Activated CD8-positive, alpha-beta T cell treated with anti-CD3 and anti-CD28 coated beads for 36 hours (primary cell): ENCODE measurements at regions not wholly inside any gene's neighbourhood (a gene's known extent, or its start where the extent isn't known, plus 50 kb on each side); places are given as distances from the start of the nearest gene placed in this dataset.
"Not testable (repeated sequence)": the region's sequence is repeated elsewhere in the genome, so short reads cannot be mapped to it uniquely, and the experiment has no call there.

Experiments
- ATAC-seq: fragments of 200-7000 bp; cut with Tn5 transposase; one replicate; pipeline ENCODE4 v1.10.0; 2021; ENCODE audit warnings: mild to moderate bottlenecking, moderate library complexity
- CTCF ChIA-PET: fragments of 350-600 bp; sonication (Branson Sonifier 250); formaldehyde crosslinking; loops from one replicate; lab custom pipeline; 2021; ENCODE audit warnings: antibody characterized with exemption; lab: Charles Lee
- POLR2A ChIA-PET: fragments of 350-600 bp; sonication (Branson Sonifier 250); formaldehyde crosslinking; loops from one replicate; lab custom pipeline; 2021; ENCODE audit warnings: antibody characterized with exemption; lab: Charles Lee
- DNase-seq: peaks from one replicate; pipeline ENCODE4 v3.0.0-alpha.2; 2020
- H3K27ac Mint-ChIP-seq: one replicate; pipeline ENCODE4 v1.8.0; 2021; ENCODE audit warnings: mild to moderate bottlenecking, mixed read lengths
- H3K27me3 Mint-ChIP-seq: one replicate; pipeline ENCODE4 v1.8.0; 2021; ENCODE audit warnings: mixed read lengths
- H3K36me3 Mint-ChIP-seq: one replicate; pipeline ENCODE4 v1.8.0; 2021; ENCODE audit warnings: low read depth, mixed read lengths
- H3K4me1 Mint-ChIP-seq: one replicate; pipeline ENCODE4 v1.8.0; 2021; ENCODE audit warnings: low read depth, mixed read lengths
- H3K4me3 Mint-ChIP-seq: one replicate; pipeline ENCODE4 v1.8.0; 2021; ENCODE audit warnings: mild to moderate bottlenecking, moderate library complexity, mixed read lengths
- H3K9me3 Mint-ChIP-seq: one replicate; pipeline ENCODE4 v1.8.0; 2021; ENCODE audit warnings: mixed read lengths
- CTCF ChIP-seq: fragments of 200-600 bp; IDR thresholded peaks from one replicate; pipeline ENCODE4 v1.8.0; 2022; ENCODE audit warnings: antibody characterized with exemption, mild to moderate bottlenecking
- intact Hi-C: fragments of 100-400 bp; cut with micrococcal nuclease; formaldehyde crosslinking; loops from one replicate; pipeline ENCODE4 v1.10.0; 2022

DNA sequence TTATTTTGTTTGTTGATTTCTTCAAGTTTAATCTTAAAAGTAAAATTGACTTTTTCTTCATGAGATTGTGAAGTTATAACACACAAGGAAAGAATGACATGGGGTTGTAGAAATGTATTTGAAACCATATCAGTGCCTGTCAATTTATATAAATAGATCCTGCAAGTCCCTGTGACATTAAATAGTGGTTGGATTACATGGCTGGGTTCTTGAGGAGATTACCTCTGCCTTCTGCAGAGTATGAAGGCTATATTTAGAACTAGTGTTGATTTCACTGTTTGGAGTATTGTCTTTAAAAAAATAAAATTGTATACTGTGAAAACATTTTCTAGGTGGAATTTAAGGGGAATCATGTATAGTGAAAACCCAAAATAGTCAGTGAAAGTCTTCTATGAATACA, 385.8 kb upstream of the SMIM30 start:
- peaks cover 3% of the 10 kb centered on the region for H3K9me3 Mint-ChIP-seq
- no peak for TF ChIP-seq CTCF
- CTCF ChIA-PET, result no interaction called here
- H3K4me3 Mint-ChIP-seq, result no peak overlapping the region
- intact Hi-C loops, result no loop called here
- no peak overlapping the region for H3K27ac Mint-ChIP-seq
- no peaks in the 10 kb centered on the region for H3K36me3 Mint-ChIP-seq
- no peaks in the 10 kb centered on the region for H3K4me1 Mint-ChIP-seq
- ATAC-seq (no peak), DNase-seq (no peak)
- H3K27me3 Mint-ChIP-seq, result no peaks in the 10 kb centered on the region
- POLR2A ChIA-PET, result no interaction called here

DNA sequence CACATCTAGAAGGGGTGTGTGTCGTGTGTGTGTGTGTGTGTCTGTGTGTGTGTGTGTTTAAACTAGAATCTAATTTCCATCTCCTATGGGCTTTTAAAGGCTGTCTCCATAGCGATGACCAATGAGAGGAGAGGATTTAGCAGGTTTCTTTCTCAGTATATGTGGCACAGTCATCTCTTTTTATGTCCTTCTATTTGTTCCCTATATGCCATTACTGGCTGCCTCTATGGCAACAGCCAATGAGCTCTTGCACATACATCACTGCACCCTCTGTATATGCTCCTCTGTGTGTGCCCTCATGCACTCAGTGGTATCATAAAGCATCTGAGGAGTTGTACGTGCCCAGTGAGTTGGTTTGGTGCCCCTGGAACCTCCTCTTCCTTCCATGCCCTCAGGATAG, 378.2 kb upstream of the SMIM30 start:
- CTCF ChIA-PET, H3K36me3 Mint-ChIP-seq, intact Hi-C loops, H3K27ac Mint-ChIP-seq, ATAC-seq, DNase-seq, H3K27me3 Mint-ChIP-seq, H3K9me3 Mint-ChIP-seq, H3K4me3 Mint-ChIP-seq, H3K4me1 Mint-ChIP-seq, POLR2A ChIA-PET: not testable (repeated sequence)

- H3K27me3 Mint-ChIP-seq, intact Hi-C loops: not testable (repeated sequence)
Measured at GRCh38 chr7:113494797-113495566, 376.6 kb upstream of the SMIM30 start.

DNA sequence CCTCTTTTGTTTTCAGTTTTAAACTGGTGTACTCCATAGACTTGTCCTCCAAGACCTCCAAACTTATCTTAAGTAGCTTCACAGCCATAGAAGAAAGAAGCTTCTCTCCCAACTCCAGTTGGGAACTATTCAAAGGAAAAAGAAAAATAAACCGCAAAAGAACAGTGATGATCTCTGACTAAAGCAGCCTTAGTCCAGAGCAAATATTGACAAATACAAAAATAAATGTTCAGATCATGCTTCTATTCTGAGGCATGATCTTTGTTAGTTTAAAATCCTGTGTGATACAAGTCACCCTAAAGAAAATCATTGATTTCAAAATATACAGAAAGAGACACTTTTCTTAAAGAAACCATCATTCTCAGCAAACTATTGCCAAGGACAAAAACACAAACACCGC, 373.0 kb upstream of the SMIM30 start:
- Mint-ChIP-seq H3K36me3 (no peaks in the 10 kb centered on the region), H3K4me1 (no peaks in the 10 kb centered on the region), H3K27ac (no peak overlapping the region), H3K9me3 (no peaks in the 10 kb centered on the region), H3K27me3 (no peaks in the 10 kb centered on the region), H3K4me3 (no peak overlapping the region)
- CTCF ChIA-PET, result no interaction called here
- intact Hi-C loops, result no loop called here
- TF ChIP-seq CTCF, result no peak
- ATAC-seq (no peak), DNase-seq (no peak)
- POLR2A ChIA-PET, result no interaction called here

More at GRCh38 chr7:113494797-113495566, 376.6 kb upstream of the SMIM30 start:
- ATAC-seq, DNase-seq, CTCF ChIA-PET, H3K4me1 Mint-ChIP-seq, POLR2A ChIA-PET, H3K4me3 Mint-ChIP-seq, H3K9me3 Mint-ChIP-seq, H3K27ac Mint-ChIP-seq, H3K36me3 Mint-ChIP-seq: not testable (repeated sequence)

DNA sequence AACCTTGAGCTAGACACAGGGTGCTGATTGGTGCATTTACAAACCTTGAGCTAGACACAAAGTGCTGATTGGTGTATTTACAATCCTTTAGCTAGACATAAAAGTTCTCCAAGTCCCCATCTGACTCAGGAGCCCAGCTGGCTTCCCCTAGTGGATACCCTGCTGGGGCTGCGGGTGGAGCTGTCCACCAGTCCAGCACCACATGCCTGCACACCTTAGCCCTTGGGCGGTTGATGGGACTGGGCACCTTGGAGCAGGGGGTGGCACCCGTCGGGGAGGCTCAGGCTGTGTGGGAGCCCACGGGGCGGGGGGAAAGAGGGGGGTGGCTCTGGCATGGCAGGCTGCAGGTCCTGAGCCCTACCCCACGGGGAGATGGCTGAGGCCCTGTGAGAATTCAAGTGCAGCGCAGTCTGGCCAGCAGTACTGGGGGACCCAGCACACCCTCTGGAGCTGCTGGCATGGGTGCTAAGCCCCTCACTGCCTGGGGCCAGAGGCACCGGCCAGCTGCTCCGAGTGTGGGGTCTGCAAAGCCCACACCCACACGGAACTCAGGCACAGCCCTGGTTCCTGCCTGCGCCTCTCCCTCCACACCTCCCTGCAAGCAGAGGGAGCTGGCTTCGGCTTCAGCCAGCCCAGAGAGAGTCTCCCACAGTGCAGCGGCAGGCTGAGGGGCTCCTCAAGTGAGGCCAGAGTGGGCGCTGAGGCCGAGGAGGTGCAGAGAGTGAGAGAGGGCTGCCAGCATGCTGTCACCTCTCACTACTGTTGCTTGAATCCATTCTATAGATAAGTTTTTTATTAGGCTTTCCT, 369.8 kb upstream of the SMIM30 start:
- Mint-ChIP-seq H3K36me3 (no peaks in the 10 kb centered on the region), H3K9me3 (no peaks in the 10 kb centered on the region), H3K4me1 (no peaks in the 10 kb centered on the region), H3K4me3 (no peak overlapping the region), H3K27me3 (no peaks in the 10 kb centered on the region), H3K27ac (no peak overlapping the region)
- POLR2A ChIA-PET, result no interaction called here
- intact Hi-C loops, result no loop called here
- ATAC-seq (no peak), DNase-seq (no peak)
- no peak for TF ChIP-seq CTCF
- CTCF ChIA-PET, result no interaction called here

DNA sequence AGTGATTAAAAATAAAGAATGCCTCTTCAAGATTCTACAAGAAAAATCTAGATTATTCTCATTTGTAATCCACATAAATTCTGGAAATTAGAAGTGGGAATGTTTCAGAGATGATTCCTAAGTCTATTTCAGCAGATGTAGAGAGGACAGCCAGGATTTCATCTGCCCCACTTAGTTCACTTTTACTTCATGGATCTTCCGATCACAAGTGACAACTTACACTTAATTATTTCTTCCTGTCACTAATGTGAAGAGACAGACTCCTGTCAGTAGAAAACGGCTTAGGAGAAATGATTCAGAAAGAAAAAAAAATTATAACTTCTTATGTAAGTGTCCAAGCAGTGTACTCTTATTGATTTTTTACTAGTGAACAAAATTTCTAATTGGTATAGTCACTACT, 368.2 kb upstream of the SMIM30 start:
- no peaks in the 10 kb centered on the region for H3K36me3 Mint-ChIP-seq
- H3K9me3 Mint-ChIP-seq, result no peaks in the 10 kb centered on the region
- H3K4me1 Mint-ChIP-seq, result no peaks in the 10 kb centered on the region
- no peaks in the 10 kb centered on the region for H3K27me3 Mint-ChIP-seq
- no peak for DNase-seq
- intact Hi-C loops, result no loop called here
- TF ChIP-seq CTCF, result no peak
- ChIA-PET POLR2A (no interaction called here), CTCF (no interaction called here)
- H3K4me3 Mint-ChIP-seq, result no peak overlapping the region
- H3K27ac Mint-ChIP-seq, result no peak overlapping the region
- no peak for ATAC-seq
